GM12865 (cell line): ENCODE measurements at regions not wholly inside any gene's neighbourhood (a gene's known extent, or its start where the extent isn't known, plus 50 kb on each side); places are given as distances from the start of the nearest gene placed in this dataset.

ENCODE experiments used
- DNase-seq: peaks from one replicate; pipeline ENCODE4 v3.0.0; 2010; ENCODE audit warnings: low read depth
- H3K4me3 ChIP-seq: 2 replicates; pipeline ENCODE4 v1.5.1; 2011; ENCODE audit warnings: mild to moderate bottlenecking, low read depth, low read length, control low read depth
- CTCF ChIP-seq: IDR thresholded peaks from 2 replicates; pipeline ENCODE4 v1.5.1; 2011; ENCODE audit warnings: low read length, control low read depth, low read depth, inconsistent platforms; ENCODE audit not compliant: insufficient read depth; ENCODE audit errors: missing control alignments

- DNase-seq, result no peak
- no peak overlapping the region for H3K4me3 ChIP-seq
- no peak for TF ChIP-seq CTCF
Measured at GRCh38 chr4:60359746-60360367, 840.3 kb upstream of the ADGRL3 start.

- no peak for DNase-seq
- TF ChIP-seq CTCF, result no peak
- H3K4me3 ChIP-seq, result no peak overlapping the region
Measured at GRCh38 chr4:60365176-60365575, 835.0 kb upstream of the ADGRL3 start.

GRCh38 chr4:60366661-60367060, 833.5 kb upstream of the ADGRL3 start:
- TF ChIP-seq CTCF, result no peak
- H3K4me3 ChIP-seq, result no peak overlapping the region
- DNase-seq, result no peak

- DNase-seq, result no peak
- no peak for TF ChIP-seq CTCF
- no peak overlapping the region for H3K4me3 ChIP-seq
Measured at GRCh38 chr4:60368986-60369385, 831.1 kb upstream of the ADGRL3 start.

- DNase-seq, result no peak
- no peak overlapping the region for H3K4me3 ChIP-seq
- TF ChIP-seq CTCF, result no peak
Measured at GRCh38 chr4:60378010-60378409, 822.1 kb upstream of the ADGRL3 start.

- no peak for DNase-seq
- no peak for TF ChIP-seq CTCF
- H3K4me3 ChIP-seq, result no peak overlapping the region
Measured at GRCh38 chr4:60384516-60384915, 815.6 kb upstream of the ADGRL3 start.

DNA sequence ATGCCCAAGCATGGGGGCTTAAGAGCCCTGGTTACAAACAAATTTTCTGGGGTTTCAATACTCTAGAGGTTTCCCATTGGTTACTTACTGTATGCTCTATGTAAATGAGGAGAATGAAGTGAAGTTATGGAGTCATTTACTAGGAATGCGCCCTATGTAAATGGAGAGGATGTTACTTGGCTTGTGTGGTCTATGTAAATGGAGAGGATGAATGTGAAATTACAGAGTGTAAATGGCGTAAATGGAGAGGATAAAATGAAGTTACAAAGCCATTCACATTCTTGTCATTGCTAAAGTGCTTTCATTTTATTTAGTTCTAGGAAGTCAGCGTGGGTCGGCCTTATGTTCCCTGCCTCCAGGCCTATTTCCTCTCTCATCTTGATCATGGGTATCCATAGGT, 810.5 kb upstream of the ADGRL3 start:
- no peak for DNase-seq
- no peak for TF ChIP-seq CTCF

More for the DNA sequence above, 810.5 kb upstream of the ADGRL3 start:
- H3K4me3 ChIP-seq, result no peak overlapping the region
